ENCODE measurements at regions not wholly inside any gene's neighbourhood (a gene's known extent, or its start where the extent isn't known, plus 50 kb on each side); places are given as distances from the start of the nearest gene placed in this dataset.

- ATAC-seq (ENCODE audit: low FRiP score) = no peak
- no peak for DNase-seq (ENCODE audit: low spot score)
- no peak for TF ChIP-seq CTCF (IDR thresholded peaks at IDR 0.05)
These were observed 1321.8 kb downstream of the BRD1 start for GRCh38 chr22:48505891-48506290.

- DNase-seq (ENCODE audit: low spot score) (no peak), ATAC-seq (ENCODE audit: low FRiP score) (no peak)
- TF ChIP-seq CTCF (IDR thresholded peaks at IDR 0.05) = no peak
These were observed 1323.0 kb downstream of the BRD1 start for GRCh38 chr22:48504519-48505140.

DNA sequence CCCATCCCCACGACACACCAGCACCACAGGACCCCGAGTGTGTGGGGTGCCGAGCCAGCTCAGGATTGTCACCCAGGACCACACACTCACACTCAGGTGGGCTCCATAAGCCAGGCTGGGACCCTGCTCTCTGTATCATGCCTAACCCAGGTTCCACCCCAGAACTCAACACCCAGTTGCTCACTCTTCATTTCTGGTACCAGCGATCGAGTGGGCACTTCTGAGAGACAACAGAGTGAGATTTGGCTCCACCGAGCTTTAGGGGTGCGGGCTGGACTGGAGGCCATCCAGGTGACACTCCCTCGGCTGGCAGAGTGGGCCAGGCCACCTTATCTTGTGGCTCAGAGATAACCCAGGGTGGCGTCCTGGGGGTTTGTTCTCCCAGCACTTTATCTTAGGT, 1323.8 kb downstream of the BRD1 start:
- ATAC-seq (ENCODE audit: low FRiP score) (no peak), DNase-seq (ENCODE audit: low spot score) (no peak)
- no peak for TF ChIP-seq CTCF (IDR thresholded peaks at IDR 0.05)

DNA sequence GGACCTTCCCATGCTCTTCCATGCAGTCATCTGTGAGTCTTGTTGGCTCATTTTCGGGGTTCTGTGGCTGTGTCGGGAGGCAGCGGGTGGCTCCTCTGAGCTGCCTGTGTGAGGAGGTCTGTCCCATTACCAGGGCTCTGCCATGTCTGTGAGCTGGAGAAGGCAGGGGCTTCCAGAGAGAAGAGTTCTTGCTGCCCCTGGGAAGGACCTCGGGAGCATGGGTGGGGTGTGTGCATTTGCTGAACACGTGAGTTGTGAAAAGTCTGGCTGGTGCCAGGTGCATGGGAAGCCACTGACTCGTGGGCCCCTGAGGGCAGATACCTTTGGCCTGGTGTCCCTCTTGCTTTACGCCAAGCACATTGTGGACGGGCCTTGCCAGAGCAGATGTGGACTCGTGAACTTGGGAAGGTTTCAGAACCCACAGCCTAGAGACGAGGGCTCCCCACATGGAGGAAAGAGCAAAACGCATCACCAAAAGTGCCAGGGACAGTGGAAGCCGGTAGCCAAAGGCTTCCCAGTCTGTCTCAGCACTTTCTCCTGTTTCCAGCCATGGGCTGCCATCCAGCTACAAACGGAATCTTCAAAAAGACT, 1324.5 kb downstream of the BRD1 start:
- ATAC-seq (ENCODE audit: low FRiP score) (no peak), DNase-seq (ENCODE audit: low spot score) (no peak)
- TF ChIP-seq CTCF (IDR thresholded peaks at IDR 0.05) = no peak

DNA sequence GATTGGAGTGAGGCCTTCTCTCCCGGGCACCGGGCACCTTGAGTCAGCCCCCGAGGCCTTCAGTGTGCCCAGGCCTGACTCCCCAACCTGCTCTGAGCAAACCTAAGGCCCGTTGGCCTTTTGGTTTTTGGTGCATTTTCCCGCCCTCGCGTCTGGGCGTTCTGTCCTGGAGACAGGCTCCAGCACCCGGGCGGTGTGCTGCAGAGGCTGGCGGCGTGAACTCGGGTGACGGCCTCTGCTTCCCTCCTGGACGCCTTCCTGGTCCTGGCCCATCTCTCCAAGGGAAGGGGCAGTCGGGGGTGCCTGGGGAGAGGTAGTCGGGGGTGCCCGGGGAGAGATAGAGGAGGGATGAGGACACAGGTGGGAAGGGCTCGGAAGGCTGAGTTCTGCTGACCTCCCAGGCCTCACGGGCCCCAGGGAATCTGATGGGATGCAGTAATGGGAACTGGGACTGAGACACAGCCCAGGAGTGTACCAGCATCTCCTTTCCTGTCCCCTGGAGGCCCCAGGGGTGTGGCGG, 1326.4 kb downstream of the BRD1 start:
- DNase-seq (ENCODE audit: low spot score) (no peak), ATAC-seq (ENCODE audit: low FRiP score) (no peak)
- no peak for TF ChIP-seq CTCF (IDR thresholded peaks at IDR 0.05)

DNA sequence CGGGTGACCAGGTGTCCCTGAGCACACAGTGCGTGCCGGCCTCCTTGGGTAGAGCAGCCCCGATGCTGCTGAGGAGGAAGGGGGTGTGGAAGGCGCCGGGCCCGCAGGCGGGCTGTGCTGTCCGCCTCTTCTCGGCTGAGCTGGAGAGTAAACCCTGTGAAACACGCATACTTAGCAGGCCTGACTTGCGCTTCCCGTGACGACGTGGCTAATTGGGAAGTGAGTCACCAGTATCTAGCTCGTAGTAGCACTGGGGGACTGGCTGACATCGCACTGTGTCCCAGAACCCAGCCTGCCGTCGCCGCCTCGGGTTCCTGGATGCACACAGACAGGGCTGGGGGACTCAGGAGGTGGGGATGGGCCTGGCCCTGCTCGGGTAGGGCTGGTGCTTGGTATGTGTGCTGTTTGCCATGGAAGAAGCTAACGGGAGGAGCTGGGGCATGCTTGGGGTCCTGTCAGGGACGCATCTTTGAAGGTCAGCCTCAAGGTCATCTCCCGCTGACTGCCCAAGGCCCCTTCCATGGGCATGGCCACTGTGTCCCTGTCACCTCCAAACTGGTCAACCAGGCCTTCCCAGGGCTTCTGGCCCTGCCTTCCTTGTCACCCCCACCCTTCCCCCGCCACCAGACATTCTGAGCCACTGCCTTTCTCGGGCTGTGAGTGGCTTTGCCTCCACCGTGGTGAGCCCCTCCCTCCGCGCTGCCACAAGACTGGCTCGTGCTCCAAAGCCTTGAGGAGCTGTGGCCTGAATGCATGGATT, 1327.0 kb downstream of the BRD1 start:
- TF ChIP-seq CTCF (IDR thresholded peaks at IDR 0.05) = no peak

More for the DNA sequence above, 1327.0 kb downstream of the BRD1 start:
- ATAC-seq (ENCODE audit: low FRiP score) (no peak), DNase-seq (ENCODE audit: low spot score) (no peak)

Measured in omental fat pad (tissue), 3 donors.